IPS-18a (cell line): ENCODE measurements at regions not wholly inside any gene's neighbourhood (a gene's known extent, or its start where the extent isn't known, plus 50 kb on each side); places are given as distances from the start of the nearest gene placed in this dataset.

Source experiments
- H3K27ac ChIP-seq: one replicate; pipeline ENCODE4 v1.5.1; 2013; ENCODE audit warnings: low read length
- H3K27me3 ChIP-seq: one replicate; pipeline ENCODE4 v1.6.1; 2013; ENCODE audit warnings: mild to moderate bottlenecking, low read length; ENCODE audit not compliant: control insufficient read depth, insufficient read depth
- H3K36me3 ChIP-seq: one replicate; pipeline ENCODE4 v1.6.1; 2013; ENCODE audit warnings: low read depth, low read length; ENCODE audit not compliant: control insufficient read depth
- H3K4me1 ChIP-seq: one replicate; pipeline ENCODE4 v1.6.1; 2013; ENCODE audit warnings: low read depth, low read length; ENCODE audit not compliant: control insufficient read depth
- H3K4me3 ChIP-seq: one replicate; pipeline ENCODE4 v1.5.1; 2013; ENCODE audit warnings: low read length
- H3K9ac ChIP-seq: one replicate; pipeline ENCODE4 v1.6.1; 2013; ENCODE audit warnings: mild to moderate bottlenecking, low read length, moderate library complexity
- H3K9me3 ChIP-seq: one replicate; pipeline ENCODE4 v1.6.1; 2013; ENCODE audit warnings: low read depth, low read length; ENCODE audit not compliant: control insufficient read depth

DNA sequence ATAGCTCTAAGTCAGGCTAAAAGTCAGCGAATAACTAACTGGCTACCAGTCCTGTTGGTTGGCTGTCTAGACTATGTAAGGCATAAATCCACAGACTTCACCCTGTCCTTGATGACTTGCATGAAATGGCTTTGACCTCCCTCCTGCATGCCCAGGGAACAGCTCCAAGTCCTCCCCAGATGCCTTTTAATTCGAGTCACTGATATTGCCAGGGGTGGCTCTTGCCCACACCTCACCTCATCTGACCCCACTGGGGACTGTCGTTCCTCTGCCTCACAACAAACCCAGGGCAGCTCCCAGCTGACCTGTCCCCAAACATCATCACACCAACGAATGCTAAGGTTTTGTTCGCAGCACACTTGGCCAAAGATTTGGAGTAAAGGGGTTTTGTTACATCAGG is 396.0 kb upstream of the ID2 start:
- Histone ChIP-seq H3K4me3 (no peak overlapping the region), H3K9ac (no peak overlapping the region), H3K36me3 (no peaks in the 10 kb centered on the region), H3K9me3 (no peaks in the 10 kb centered on the region), H3K27ac (no peak overlapping the region), H3K4me1 (no peaks in the 10 kb centered on the region), H3K27me3 (no peaks in the 10 kb centered on the region)

DNA sequence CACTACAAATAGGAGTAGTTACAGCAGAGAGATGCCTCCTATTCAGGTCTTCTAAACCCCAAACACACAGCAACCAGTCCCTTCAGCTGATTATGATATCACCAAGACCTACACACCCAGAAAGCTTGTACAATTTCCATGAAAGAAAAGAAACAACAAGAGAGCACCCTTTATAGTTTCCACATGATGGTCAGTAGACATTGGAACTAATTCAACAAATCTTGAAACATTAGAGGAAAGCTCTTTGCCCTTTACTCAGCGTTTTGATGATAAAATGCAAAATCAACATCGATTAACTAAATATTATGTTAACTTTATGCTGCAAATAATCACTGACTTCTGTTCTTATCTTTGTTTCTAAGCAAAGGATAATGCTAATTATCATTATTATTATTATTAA is 393.6 kb upstream of the ID2 start:
- H3K9ac ChIP-seq: no peak overlapping the region
- H3K4me1 ChIP-seq: no peaks in the 10 kb centered on the region
- H3K27ac ChIP-seq: no peak overlapping the region
- H3K36me3 ChIP-seq: no peaks in the 10 kb centered on the region
- H3K27me3 ChIP-seq: no peaks in the 10 kb centered on the region
- no peaks in the 10 kb centered on the region for H3K9me3 ChIP-seq
- no peak overlapping the region for H3K4me3 ChIP-seq

GRCh38 chr2:8289111-8289510 is 392.7 kb upstream of the ID2 start:
- no peaks in the 10 kb centered on the region for H3K27me3 ChIP-seq
- no peaks in the 10 kb centered on the region for H3K9me3 ChIP-seq
- no peak overlapping the region for H3K9ac ChIP-seq
- no peak overlapping the region for H3K27ac ChIP-seq
- no peak overlapping the region for H3K4me3 ChIP-seq
- no peaks in the 10 kb centered on the region for H3K4me1 ChIP-seq
- no peaks in the 10 kb centered on the region for H3K36me3 ChIP-seq

GRCh38 chr2:8290771-8291352 is 391.0 kb upstream of the ID2 start:
- Histone ChIP-seq H3K36me3 (no peaks in the 10 kb centered on the region), H3K27ac (no peak overlapping the region), H3K4me1 (no peaks in the 10 kb centered on the region), H3K27me3 (no peaks in the 10 kb centered on the region), H3K4me3 (no peak overlapping the region), H3K9ac (no peak overlapping the region), H3K9me3 (no peaks in the 10 kb centered on the region)

DNA sequence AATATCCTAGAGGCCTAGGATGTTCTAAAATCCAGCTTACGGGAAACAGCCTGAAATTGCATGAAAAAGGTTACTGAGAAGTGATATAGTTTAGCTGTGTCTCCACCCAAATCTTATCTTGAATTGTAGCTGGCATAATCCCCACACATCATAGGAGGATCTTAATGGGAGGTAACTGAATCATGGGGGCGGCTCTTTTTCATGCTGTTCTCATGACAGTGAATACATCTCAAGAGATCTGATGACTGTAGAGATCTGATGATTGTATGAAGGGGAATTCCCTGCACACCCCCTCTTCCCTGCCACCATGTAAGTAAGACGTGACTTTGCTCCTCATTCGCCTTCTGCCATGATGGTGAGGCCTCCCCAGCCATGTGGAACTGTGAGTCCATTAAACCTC is 385.6 kb upstream of the ID2 start:
- H3K4me3 ChIP-seq: no peak overlapping the region
- H3K27ac ChIP-seq: no peak overlapping the region
- no peaks in the 10 kb centered on the region for H3K36me3 ChIP-seq
- H3K9me3 ChIP-seq: no peaks in the 10 kb centered on the region
- H3K27me3 ChIP-seq: no peaks in the 10 kb centered on the region
- H3K4me1 ChIP-seq: no peaks in the 10 kb centered on the region
- no peak overlapping the region for H3K9ac ChIP-seq

- H3K9me3 ChIP-seq: no peaks in the 10 kb centered on the region
- H3K4me1 ChIP-seq: no peaks in the 10 kb centered on the region
- no peak overlapping the region for H3K4me3 ChIP-seq
- H3K27me3 ChIP-seq: no peaks in the 10 kb centered on the region
- H3K27ac ChIP-seq: no peak overlapping the region
- H3K9ac ChIP-seq: no peak overlapping the region
- H3K36me3 ChIP-seq: no peaks in the 10 kb centered on the region
These were observed 384.3 kb upstream of the ID2 start for GRCh38 chr2:8297376-8298231.

DNA sequence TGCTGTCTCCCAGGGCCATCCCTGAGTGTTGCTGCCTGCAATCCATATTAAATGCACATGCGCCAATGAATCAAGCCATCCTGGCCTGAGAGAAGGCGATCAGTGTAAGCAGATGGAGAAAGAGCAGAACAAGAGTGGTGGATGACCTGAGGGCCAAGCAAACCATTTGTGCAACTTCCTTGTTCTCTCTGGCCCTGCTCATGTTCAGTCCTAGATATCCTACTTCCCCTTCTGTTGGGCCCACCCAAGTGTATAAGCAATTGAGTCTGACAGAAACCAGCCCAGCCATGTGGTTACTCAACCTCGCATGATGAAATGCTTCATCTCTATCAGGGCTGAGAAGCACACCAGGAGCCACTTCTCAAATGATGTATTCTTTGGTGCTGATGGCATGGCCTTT is 383.1 kb upstream of the ID2 start:
- H3K9me3 ChIP-seq: no peaks in the 10 kb centered on the region
- no peaks in the 10 kb centered on the region for H3K27me3 ChIP-seq
- no peak overlapping the region for H3K4me3 ChIP-seq
- H3K9ac ChIP-seq: no peak overlapping the region
- no peak overlapping the region for H3K27ac ChIP-seq
- H3K36me3 ChIP-seq: no peaks in the 10 kb centered on the region
- no peaks in the 10 kb centered on the region for H3K4me1 ChIP-seq

DNA sequence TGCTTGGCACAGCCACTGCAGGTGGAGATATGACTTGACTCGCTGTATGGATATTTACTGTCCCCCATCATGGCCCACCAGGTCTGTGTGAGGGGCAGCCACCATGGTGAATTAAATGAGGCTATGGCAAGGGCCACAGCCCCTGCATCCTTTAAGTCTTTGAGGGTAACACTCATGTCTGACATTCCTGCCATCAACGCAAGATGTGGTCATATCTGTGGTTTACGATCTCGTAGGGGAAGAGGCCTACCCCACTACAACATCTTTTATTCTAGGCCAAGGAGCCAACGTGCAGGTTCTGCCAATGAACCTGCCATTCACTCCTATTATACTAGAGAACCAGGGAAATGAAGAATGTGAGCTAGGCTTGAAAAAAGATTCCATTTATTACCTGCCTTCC is 381.6 kb upstream of the ID2 start:
- no peaks in the 10 kb centered on the region for H3K4me1 ChIP-seq
- no peak overlapping the region for H3K27ac ChIP-seq
- H3K9ac ChIP-seq: no peak overlapping the region
- no peak overlapping the region for H3K4me3 ChIP-seq
- no peaks in the 10 kb centered on the region for H3K27me3 ChIP-seq
- H3K9me3 ChIP-seq: no peaks in the 10 kb centered on the region
- no peaks in the 10 kb centered on the region for H3K36me3 ChIP-seq

DNA sequence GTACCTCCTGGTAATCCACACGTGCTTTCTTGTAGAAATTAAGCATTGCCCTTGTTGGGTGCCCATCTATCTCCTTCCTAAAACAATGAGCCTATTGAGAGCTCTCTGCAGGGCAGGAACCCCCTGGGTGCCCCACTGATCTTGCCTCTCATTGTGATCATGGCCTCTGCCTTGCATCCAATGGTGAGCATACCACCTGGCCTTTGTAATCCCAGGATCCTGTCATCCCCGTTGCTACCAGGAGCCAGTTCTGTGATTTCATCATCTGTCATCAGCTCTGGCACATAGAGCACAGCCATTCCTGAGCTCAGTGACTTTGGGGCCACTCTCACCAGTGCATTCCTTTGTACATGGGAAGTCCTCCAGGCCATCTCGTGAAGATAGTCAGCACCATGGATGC is 381.0 kb upstream of the ID2 start:
- Histone ChIP-seq H3K36me3 (no peaks in the 10 kb centered on the region), H3K9ac (no peak overlapping the region), H3K4me1 (no peaks in the 10 kb centered on the region), H3K9me3 (no peaks in the 10 kb centered on the region), H3K27ac (no peak overlapping the region), H3K4me3 (no peak overlapping the region), H3K27me3 (no peaks in the 10 kb centered on the region)

DNA sequence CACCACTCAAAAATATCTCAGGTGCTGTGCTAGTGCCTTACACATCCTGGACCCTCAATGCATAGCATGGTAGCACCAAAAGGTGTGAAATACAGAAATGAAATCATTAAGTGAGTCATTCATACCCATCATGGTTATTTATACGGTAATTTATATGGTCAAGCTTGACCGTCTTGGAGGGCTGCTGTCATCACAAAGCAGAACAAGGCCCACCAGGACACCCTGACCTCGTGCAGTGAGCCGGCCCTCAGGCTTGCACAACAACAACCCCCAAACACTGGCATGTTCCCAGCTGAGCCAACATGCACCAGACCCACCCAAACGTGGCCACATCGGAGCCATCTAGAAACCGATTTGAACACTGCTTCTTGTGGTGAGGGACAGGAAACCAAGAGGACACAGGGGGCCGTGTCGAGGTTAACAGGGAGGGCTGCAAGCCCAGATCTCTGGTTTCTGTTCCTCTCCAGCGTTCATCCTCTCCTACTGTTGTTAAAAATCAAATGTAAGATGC is 378.5 kb upstream of the ID2 start:
- no peaks in the 10 kb centered on the region for H3K4me1 ChIP-seq
- H3K36me3 ChIP-seq: no peaks in the 10 kb centered on the region
- no peak overlapping the region for H3K4me3 ChIP-seq
- H3K27ac ChIP-seq: no peak overlapping the region
- no peak overlapping the region for H3K9ac ChIP-seq
- no peaks in the 10 kb centered on the region for H3K27me3 ChIP-seq
- H3K9me3 ChIP-seq: no peaks in the 10 kb centered on the region

DNA sequence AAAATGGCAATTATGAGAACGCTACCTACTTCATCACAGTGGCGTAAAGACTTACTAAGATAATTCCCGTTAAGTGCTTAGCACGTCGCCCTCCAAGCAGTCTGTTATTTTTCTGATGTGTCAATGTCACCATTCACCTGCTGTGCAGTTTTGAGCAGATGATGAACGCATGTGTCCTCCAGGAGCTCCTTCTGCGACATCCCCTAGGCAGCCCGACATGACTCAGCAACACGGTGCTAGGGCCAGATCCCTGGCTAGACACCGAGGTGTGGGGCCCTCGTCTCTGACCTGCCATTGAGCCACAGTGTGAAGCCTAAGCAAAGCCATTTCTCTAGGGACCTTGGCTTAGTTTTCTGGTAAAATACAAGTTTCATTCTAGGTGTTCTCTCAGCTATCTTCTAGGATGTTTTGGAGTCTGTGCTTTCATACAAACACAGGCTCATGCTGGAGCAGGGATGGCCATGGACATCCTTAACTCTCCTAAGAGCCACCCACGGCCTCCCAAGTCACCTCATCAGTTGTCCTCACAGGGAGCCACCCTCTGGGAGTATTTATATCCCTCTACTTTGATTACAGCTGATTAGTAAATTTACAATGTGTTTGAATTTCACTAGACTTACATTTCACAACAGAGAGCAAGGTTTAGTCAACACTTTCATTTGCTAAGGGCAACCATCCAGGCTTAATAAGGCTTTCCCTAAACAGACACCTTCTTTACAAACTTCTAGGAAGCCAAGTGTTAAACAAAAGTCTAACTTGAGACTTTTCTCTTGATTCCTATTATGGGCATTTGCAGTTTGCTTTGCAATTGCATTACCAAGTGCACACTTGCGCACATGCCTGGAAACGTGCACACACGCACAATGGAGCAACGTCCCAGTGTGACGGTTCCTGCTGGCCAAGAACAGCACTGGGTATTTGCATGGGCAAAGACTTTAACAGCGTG is 376.8 kb upstream of the ID2 start:
- Histone ChIP-seq H3K4me3 (no peak overlapping the region), H3K4me1 (no peaks in the 10 kb centered on the region), H3K27ac (no peak overlapping the region), H3K9ac (no peak overlapping the region), H3K9me3 (no peaks in the 10 kb centered on the region), H3K27me3 (no peaks in the 10 kb centered on the region), H3K36me3 (no peaks in the 10 kb centered on the region)
